DOHH2 (cell line): ENCODE measurements at regions not wholly inside any gene's neighbourhood (a gene's known extent, or its start where the extent isn't known, plus 50 kb on each side); places are given as distances from the start of the nearest gene placed in this dataset.

ENCODE experiments used
- H3F3A ChIP-seq: fragments of 200-600 bp; sonication (generic), shearing (Covaris generic); 2 replicates; pipeline ENCODE4 v1.6.0; 2016; ENCODE audit warnings: antibody characterized with exemption, mild to moderate bottlenecking; ENCODE audit not compliant: control insufficient read depth, insufficient read depth
- H3K27ac ChIP-seq: fragments of 200-600 bp; sonication (generic); 2 replicates; pipeline ENCODE4 v1.5.1; 2014; ENCODE audit warnings: low read depth, mild to moderate bottlenecking, low read length, moderate library complexity
- H3K27me3 ChIP-seq: fragments of 200-600 bp; sonication (generic); 2 replicates; pipeline ENCODE4 v1.6.1; 2014; ENCODE audit warnings: mild to moderate bottlenecking, low read length, mixed read lengths; ENCODE audit not compliant: control insufficient read depth
- H3K36me3 ChIP-seq: fragments of 200-600 bp; sonication (generic); 2 replicates; pipeline ENCODE4 v1.6.1; 2014; ENCODE audit warnings: mild to moderate bottlenecking, low read length, moderate library complexity, mixed read lengths; ENCODE audit not compliant: control insufficient read depth
- H3K4me1 ChIP-seq: fragments of 200-600 bp; sonication (generic); 2 replicates; pipeline ENCODE4 v1.6.1; 2014; ENCODE audit warnings: mild to moderate bottlenecking, low read length, mixed read lengths; ENCODE audit not compliant: control insufficient read depth
- H3K4me2 ChIP-seq: fragments of 200-600 bp; sonication (generic); 2 replicates; pipeline ENCODE4 v1.6.0; 2014; ENCODE audit warnings: mild to moderate bottlenecking, low read length, moderate library complexity
- H3K4me3 ChIP-seq: fragments of 200-600 bp; sonication (generic); 2 replicates; pipeline ENCODE4 v1.5.1; 2014; ENCODE audit warnings: mild to moderate bottlenecking, low read length, mixed read lengths
- H3K79me2 ChIP-seq: fragments of 200-600 bp; sonication (generic); 2 replicates; pipeline ENCODE4 v1.6.1; 2014; ENCODE audit warnings: mild to moderate bottlenecking, low read length, mixed read lengths; ENCODE audit not compliant: control insufficient read depth
- H3K9me2 ChIP-seq: fragments of 200-600 bp; sonication (generic); replicated peaks from 2 replicates; pipeline ENCODE4 v1.6.1; 2014; ENCODE audit warnings: mild to moderate bottlenecking, low read length, mixed read lengths; ENCODE audit not compliant: control insufficient read depth
- H3K9me3 ChIP-seq: fragments of 200-600 bp; sonication (generic); 2 replicates; pipeline ENCODE4 v1.6.1; 2014; ENCODE audit warnings: antibody characterized with exemption, low read length, mixed read lengths; ENCODE audit not compliant: control insufficient read depth, insufficient read depth
- H4K20me1 ChIP-seq: fragments of 200-600 bp; sonication (generic); 2 replicates; pipeline ENCODE4 v1.6.0; 2014; ENCODE audit warnings: low read depth, mild to moderate bottlenecking, antibody characterized with exemption, low read length, moderate library complexity; ENCODE audit not compliant: control insufficient read depth, insufficient read depth
- EZH2phosphoT487 ChIP-seq: fragments of 200-600 bp; sonication (generic); IDR thresholded peaks from 2 replicates; pipeline ENCODE4 v1.6.1; 2017; ENCODE audit warnings: borderline replicate concordance, mild to moderate bottlenecking, antibody characterized with exemption, low read length, moderate library complexity, mixed read lengths
- TF ChIP-seq, protein P1 (sequence below): fragments of 200-600 bp; sonication (generic); IDR thresholded peaks from one replicate; pipeline ENCODE4 v1.5.1; 2014; ENCODE audit warnings: antibody characterized with exemption, mild to moderate bottlenecking, low read depth, low read length; ENCODE audit not compliant: poor library complexity, severe bottlenecking

DNA sequence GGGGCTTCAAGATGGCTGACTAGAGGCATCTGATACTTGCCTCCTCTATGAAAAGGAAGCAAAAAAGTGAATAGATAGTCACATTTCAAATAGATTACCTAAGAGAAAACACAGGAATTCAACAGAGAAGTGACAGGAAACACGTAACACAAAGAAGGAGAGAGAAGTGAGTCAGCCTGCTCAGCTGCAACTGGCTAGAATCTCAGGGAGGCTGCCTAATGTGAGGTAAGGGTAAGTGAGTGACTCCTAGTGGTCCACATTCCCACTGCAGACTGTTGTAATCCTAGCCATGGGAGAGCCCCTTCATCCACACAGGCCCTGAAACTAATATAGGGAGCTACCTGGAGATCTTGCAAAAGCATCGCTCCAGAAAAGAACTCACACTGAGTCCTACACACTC lies 179.2 kb downstream of the SLC7A11 start:
- no peaks in the 10 kb centered on the region for H3K9me3 ChIP-seq
- no peak for TF ChIP-seq EZH2phosphoT487
- TF ChIP-seq, protein P1, sequence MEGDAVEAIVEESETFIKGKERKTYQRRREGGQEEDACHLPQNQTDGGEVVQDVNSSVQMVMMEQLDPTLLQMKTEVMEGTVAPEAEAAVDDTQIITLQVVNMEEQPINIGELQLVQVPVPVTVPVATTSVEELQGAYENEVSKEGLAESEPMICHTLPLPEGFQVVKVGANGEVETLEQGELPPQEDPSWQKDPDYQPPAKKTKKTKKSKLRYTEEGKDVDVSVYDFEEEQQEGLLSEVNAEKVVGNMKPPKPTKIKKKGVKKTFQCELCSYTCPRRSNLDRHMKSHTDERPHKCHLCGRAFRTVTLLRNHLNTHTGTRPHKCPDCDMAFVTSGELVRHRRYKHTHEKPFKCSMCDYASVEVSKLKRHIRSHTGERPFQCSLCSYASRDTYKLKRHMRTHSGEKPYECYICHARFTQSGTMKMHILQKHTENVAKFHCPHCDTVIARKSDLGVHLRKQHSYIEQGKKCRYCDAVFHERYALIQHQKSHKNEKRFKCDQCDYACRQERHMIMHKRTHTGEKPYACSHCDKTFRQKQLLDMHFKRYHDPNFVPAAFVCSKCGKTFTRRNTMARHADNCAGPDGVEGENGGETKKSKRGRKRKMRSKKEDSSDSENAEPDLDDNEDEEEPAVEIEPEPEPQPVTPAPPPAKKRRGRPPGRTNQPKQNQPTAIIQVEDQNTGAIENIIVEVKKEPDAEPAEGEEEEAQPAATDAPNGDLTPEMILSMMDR, result no peak

DNA sequence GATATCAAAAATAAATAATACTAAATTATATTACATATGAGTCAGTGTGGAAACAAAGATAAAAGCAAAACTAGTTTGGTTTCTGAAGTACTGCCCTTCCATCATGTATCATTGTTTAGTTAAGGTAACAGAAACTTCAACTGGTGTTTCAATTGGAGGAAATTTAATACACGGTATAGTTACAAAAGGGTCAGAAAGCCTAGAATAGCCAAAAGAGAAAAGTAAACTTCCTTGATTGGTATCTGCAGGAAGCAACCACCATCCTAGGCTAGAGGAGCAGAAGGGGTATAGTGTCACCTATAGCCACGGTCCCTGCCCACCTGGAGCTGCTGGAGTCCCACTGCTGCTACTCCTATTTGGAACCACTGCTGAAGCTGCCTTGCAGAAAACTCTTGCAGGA lies 185.6 kb downstream of the SLC7A11 start:
- Histone ChIP-seq H3K4me2 (no peak overlapping the region), H3K9me2 (no peaks in the 10 kb centered on the region), H3K9me3 (no peaks in the 10 kb centered on the region), H3F3A (no peaks in the 10 kb centered on the region), H3K27me3 (no peaks in the 10 kb centered on the region), H3K27ac (no peak overlapping the region), H3K4me3 (no peak overlapping the region), H3K4me1 (no peaks in the 10 kb centered on the region), H3K36me3 (no peaks in the 10 kb centered on the region), H4K20me1 (no peaks in the 10 kb centered on the region), H3K79me2 (no peaks in the 10 kb centered on the region)
- TF ChIP-seq, protein P1, result no peak
- no peak for TF ChIP-seq EZH2phosphoT487

More for the DNA sequence above, 179.2 kb downstream of the SLC7A11 start:
- Histone ChIP-seq H3K4me3 (no peak overlapping the region), H3K9me2 (no peaks in the 10 kb centered on the region), H3K79me2 (no peaks in the 10 kb centered on the region), H3K36me3 (no peaks in the 10 kb centered on the region), H3F3A (no peaks in the 10 kb centered on the region), H3K27ac (no peak overlapping the region), H3K4me1 (no peaks in the 10 kb centered on the region), H3K4me2 (no peak overlapping the region), H4K20me1 (no peaks in the 10 kb centered on the region), H3K27me3 (no peaks in the 10 kb centered on the region)

DNA sequence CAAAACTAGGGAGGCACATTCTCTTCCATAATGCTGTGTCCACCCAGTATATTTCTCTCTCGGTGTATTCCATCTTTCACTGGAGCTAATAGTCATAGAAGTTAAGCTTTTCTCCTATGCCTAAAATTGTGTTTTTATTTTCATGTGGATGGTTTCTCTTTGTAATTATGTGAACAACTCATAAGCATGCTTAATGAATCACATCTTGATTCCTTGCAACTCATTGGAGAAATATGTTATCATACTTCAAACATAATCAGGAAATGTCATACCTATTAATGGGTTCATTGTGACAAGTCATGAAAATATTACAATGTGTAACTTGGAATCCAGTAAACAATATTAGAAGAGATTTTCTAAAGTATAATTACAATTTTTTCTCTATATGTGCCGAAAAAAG lies 186.3 kb downstream of the SLC7A11 start:
- Histone ChIP-seq H3K27ac (no peak overlapping the region), H3K4me1 (no peaks in the 10 kb centered on the region), H3K4me2 (no peak overlapping the region), H3K9me3 (no peaks in the 10 kb centered on the region), H3K79me2 (no peaks in the 10 kb centered on the region), H3K27me3 (no peaks in the 10 kb centered on the region), H3K4me3 (no peak overlapping the region), H3K9me2 (no peaks in the 10 kb centered on the region; the same call in 1 of the 2 replicates), H3K36me3 (no peaks in the 10 kb centered on the region), H4K20me1 (no peaks in the 10 kb centered on the region), H3F3A (no peaks in the 10 kb centered on the region)
- TF ChIP-seq, protein P1, result no peak
- TF ChIP-seq EZH2phosphoT487, result no peak
